ENCODE measurements at regions not wholly inside any gene's neighbourhood (a gene's known extent, or its start where the extent isn't known, plus 50 kb on each side); places are given as distances from the start of the nearest gene placed in this dataset.

GRCh38 chrX:39841604-39842003 lies 256.2 kb downstream of the BCOR start:
- no peak for DNase-seq (ENCODE audit: low read depth, low spot score)
- TF ChIP-seq CTCF (IDR thresholded peaks at IDR 0.05; ENCODE audit: low read depth, low read length): no peak
- no peak overlapping the region for H3K4me3 ChIP-seq (ENCODE audit: low read depth, low read length)
- in situ Hi-C loops (cut with HindIII; ENCODE audit: low sequenced_read_pairs): no loop called here

DNA sequence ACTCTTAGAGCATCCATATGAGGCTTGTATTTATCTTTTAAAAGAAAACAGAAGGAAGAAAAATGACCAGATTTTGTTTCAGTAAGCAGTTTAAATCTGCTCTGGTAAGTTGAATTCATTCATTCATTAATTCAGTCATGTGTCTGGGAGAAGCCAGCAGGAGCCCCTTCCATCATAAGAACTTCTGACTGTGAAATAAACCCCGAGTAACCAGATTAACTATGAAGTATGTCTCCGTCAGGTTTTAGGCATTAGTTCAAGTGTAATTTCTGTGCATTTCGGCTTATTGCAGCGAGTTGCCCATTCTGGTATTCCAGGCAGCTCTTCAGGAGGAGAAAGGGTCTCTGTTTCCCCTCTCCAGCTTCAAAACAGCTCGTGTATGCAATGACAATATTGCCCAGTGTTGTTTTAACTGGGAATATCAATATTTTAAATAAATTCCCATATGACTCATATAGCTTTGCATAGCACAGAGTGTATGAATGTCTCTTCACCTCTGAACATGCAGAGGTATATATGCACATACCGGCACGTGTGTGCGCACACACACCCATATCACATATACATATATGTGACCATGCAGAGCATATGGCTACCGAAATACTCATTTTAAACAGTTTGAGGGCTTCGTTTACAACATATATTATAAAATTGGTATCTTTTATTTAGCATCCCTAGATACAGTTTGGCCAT lies 255.3 kb downstream of the BCOR start:
- in situ Hi-C loops (cut with HindIII; ENCODE audit: low sequenced_read_pairs): no loop called here
- TF ChIP-seq CTCF (IDR thresholded peaks at IDR 0.05; ENCODE audit: low read depth, low read length): no peak
- no peak for DNase-seq (ENCODE audit: low read depth, low spot score)

DNA sequence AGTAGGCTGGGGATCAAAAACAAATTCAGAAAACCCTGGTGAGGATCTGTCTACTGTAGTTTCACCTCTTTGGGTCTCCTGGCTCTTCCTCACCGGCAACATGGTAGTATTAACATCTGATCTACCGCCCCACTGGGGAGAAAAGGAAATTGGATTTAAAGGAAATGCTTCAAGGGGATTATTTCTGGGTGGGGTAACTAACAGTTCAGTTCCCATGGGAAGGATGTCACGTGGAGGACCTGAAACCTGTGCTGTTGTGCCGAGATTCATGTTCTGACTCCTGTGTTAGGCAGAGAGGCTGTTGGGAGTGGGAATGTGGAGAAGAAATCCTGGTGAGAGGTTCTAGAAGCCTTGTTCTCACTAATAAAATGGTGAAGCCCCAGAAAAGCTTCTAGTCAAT lies 254.4 kb downstream of the BCOR start:
- TF ChIP-seq CTCF (IDR thresholded peaks at IDR 0.05; ENCODE audit: low read depth, low read length): no peak
- no peak for DNase-seq (ENCODE audit: low read depth, low spot score)
- in situ Hi-C loops (cut with HindIII; ENCODE audit: low sequenced_read_pairs): no loop called here

More for the DNA sequence above, 255.3 kb downstream of the BCOR start:
- no peak overlapping the region for H3K4me3 ChIP-seq (ENCODE audit: low read depth, low read length)

DNA sequence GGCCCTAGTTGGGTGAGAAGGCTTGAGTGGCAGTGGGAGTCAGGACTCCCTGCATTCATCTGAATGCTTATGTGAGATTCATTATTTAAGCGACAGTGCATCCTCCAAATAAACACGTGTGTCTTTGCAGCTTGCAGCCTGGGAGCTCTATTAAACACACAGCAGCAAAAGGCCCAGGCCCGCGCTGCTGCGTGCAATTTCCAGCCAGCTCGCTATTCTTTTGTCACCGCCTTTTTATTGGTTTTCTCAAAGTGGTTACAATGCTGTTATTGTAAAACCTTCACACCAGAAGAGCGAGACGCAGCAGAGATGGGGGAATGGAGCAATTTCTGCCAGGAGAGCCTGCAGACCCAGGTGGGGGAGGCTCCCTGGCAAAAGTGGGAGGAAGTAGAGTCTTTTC lies 252.5 kb downstream of the BCOR start:
- in situ Hi-C loops (cut with HindIII; ENCODE audit: low sequenced_read_pairs): no loop called here
- no peak for TF ChIP-seq CTCF (IDR thresholded peaks at IDR 0.05; ENCODE audit: low read depth, low read length)
- H3K4me3 ChIP-seq (ENCODE audit: low read depth, low read length): no peak overlapping the region
- no peak for DNase-seq (ENCODE audit: low read depth, low spot score)

More for the DNA sequence above, 254.4 kb downstream of the BCOR start:
- no peak overlapping the region for H3K4me3 ChIP-seq (ENCODE audit: low read depth, low read length)

DNA sequence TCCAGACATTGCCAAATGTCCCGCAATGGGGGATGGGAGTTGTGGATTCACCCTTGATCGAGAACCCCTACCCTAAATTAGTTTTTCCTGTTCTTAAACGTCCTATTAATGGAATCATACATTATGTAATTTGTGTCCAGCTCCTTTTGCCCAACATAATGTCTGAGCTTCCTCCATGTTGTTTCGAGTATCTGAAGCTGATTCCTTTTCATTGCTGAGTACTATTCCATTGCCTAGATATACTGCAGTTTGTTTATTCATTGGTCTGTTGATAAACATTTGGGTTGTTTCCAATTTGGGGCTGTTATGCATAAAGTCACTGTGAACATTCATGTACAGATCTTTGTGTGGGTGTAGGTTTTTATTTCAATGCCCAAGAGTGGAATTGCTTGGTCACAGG lies 251.3 kb downstream of the BCOR start:
- TF ChIP-seq CTCF (IDR thresholded peaks at IDR 0.05; ENCODE audit: low read depth, low read length): no peak
- no peak for DNase-seq (ENCODE audit: low read depth, low spot score)
- in situ Hi-C loops (cut with HindIII; ENCODE audit: low sequenced_read_pairs): no loop called here

GRCh38 chrX:39848243-39848642 lies 249.5 kb downstream of the BCOR start:
- in situ Hi-C loops (cut with HindIII; ENCODE audit: low sequenced_read_pairs): no loop called here
- no peak for DNase-seq (ENCODE audit: low read depth, low spot score)
- no peak for TF ChIP-seq CTCF (IDR thresholded peaks at IDR 0.05; ENCODE audit: low read depth, low read length)
- no peak overlapping the region for H3K4me3 ChIP-seq (ENCODE audit: low read depth, low read length)

More for the DNA sequence above, 251.3 kb downstream of the BCOR start:
- H3K4me3 ChIP-seq (ENCODE audit: low read depth, low read length): no peak overlapping the region
